Smooth muscle cell (in vitro differentiated cells): ENCODE measurements at regions not wholly inside any gene's neighbourhood (a gene's known extent, or its start where the extent isn't known, plus 50 kb on each side); places are given as distances from the start of the nearest gene placed in this dataset.

ENCODE experiments used
- DNase-seq: peaks from one replicate; lab custom pipeline; 2025; ENCODE audit not compliant: unreplicated experiment; lab: John Stamatoyannopoulos, UW
- H2AFZ ChIP-seq: fragments of 200-600 bp; sonication (generic); 2 replicates; pipeline ENCODE4 v1.6.0; 2016; ENCODE audit warnings: antibody characterized with exemption, low read depth, mild to moderate bottlenecking
- H3F3A ChIP-seq: fragments of 200-600 bp; sonication (generic); 2 replicates; pipeline ENCODE4 v1.6.0; 2017; ENCODE audit warnings: antibody characterized with exemption, low read depth
- H3K27ac ChIP-seq: fragments of 200-600 bp; sonication (generic); 2 replicates; pipeline ENCODE4 v1.5.1; 2016; ENCODE audit warnings: low read depth, mild to moderate bottlenecking
- H3K27me3 ChIP-seq: fragments of 200-600 bp; sonication (generic); 2 replicates; pipeline ENCODE4 v1.6.1; 2016; ENCODE audit warnings: low read depth, mild to moderate bottlenecking
- H3K36me3 ChIP-seq: fragments of 200-600 bp; sonication (generic); 2 replicates; pipeline ENCODE4 v1.5.1; 2016; ENCODE audit warnings: low read depth
- H3K4me1 ChIP-seq: fragments of 200-600 bp; sonication (generic); 2 replicates; pipeline ENCODE4 v1.5.1; 2016; ENCODE audit warnings: low read depth
- H3K4me2 ChIP-seq: fragments of 200-600 bp; sonication (generic); 2 replicates; pipeline ENCODE4 v1.6.0; 2016; ENCODE audit warnings: mild to moderate bottlenecking
- H3K4me3 ChIP-seq: fragments of 200-600 bp; sonication (generic); 2 replicates; pipeline ENCODE4 v1.5.1; 2016; ENCODE audit warnings: mild to moderate bottlenecking
- H3K79me2 ChIP-seq: fragments of 200-600 bp; sonication (generic); 2 replicates; pipeline ENCODE4 v1.6.0; 2016; ENCODE audit warnings: low read depth, mild to moderate bottlenecking
- H3K9ac ChIP-seq: fragments of 200-600 bp; sonication (generic); 2 replicates; pipeline ENCODE4 v1.6.0; 2016; ENCODE audit warnings: low read depth
- H3K9me3 ChIP-seq: fragments of 200-600 bp; sonication (generic); replicated peaks from 2 replicates; pipeline ENCODE4 v1.5.1; 2016; ENCODE audit warnings: low read depth
- H4K20me1 ChIP-seq: fragments of 200-600 bp; sonication (generic); 2 replicates; pipeline ENCODE4 v1.6.0; 2016; ENCODE audit warnings: low read depth
- CTCF ChIP-seq: fragments of 200-600 bp; sonication (generic); IDR thresholded peaks from 2 replicates; pipeline ENCODE4 v1.5.1; 2017; ENCODE audit warnings: borderline replicate concordance, mild to moderate bottlenecking, antibody characterized with exemption; ENCODE audit not compliant: insufficient read depth, poor library complexity, severe bottlenecking
- WGBS: methylation state at CpG from one replicate; pipeline ENCODE4 v1.1.7; 2016; ENCODE audit warnings: low lambda C conversion rate; 5-methylcytosine and 5-hydroxymethylcytosine counted together

- H3K4me1 ChIP-seq = no peaks in the 10 kb centered on the region
- H4K20me1 ChIP-seq = no peaks in the 10 kb centered on the region
- no peak overlapping the region for H3K27ac ChIP-seq
- no peak overlapping the region for H3K9ac ChIP-seq
- H3K36me3 ChIP-seq = no peaks in the 10 kb centered on the region
- no peak overlapping the region for H3K4me2 ChIP-seq
- no peaks in the 10 kb centered on the region for H3K9me3 ChIP-seq
- H3K27me3 ChIP-seq = no peaks in the 10 kb centered on the region
- no peaks in the 10 kb centered on the region for H3F3A ChIP-seq
- WGBS = 88% methylated on average over 5 of the region's 5 CpGs
- H3K79me2 ChIP-seq = no peaks in the 10 kb centered on the region
- H2AFZ ChIP-seq = no peak overlapping the region
- no peak for DNase-seq
- TF ChIP-seq CTCF = no peak
- H3K4me3 ChIP-seq = no peak overlapping the region
Observed at GRCh38 chr15:87401973-87402372, 854.6 kb downstream of the NTRK3 start.

GRCh38 chr15:87394676-87395075, 861.9 kb downstream of the NTRK3 start:
- H3K9ac ChIP-seq = no peak overlapping the region
- TF ChIP-seq CTCF = no peak
- no peaks in the 10 kb centered on the region for H3K27me3 ChIP-seq
- H3K79me2 ChIP-seq = no peaks in the 10 kb centered on the region
- H4K20me1 ChIP-seq = no peaks in the 10 kb centered on the region
- H2AFZ ChIP-seq = no peak overlapping the region
- no peak for DNase-seq
- no peak overlapping the region for H3K4me2 ChIP-seq
- no peak overlapping the region for H3K27ac ChIP-seq
- H3K36me3 ChIP-seq = no peaks in the 10 kb centered on the region
- 82% methylated on average over 3 of the region's 3 CpGs for WGBS
- H3K9me3 ChIP-seq = no peaks in the 10 kb centered on the region
- no peaks in the 10 kb centered on the region for H3F3A ChIP-seq
- no peak overlapping the region for H3K4me3 ChIP-seq
- H3K4me1 ChIP-seq = no peaks in the 10 kb centered on the region

- Histone ChIP-seq H3K27me3 (no peaks in the 10 kb centered on the region), H3K4me1 (no peaks in the 10 kb centered on the region), H3K4me3 (no peak overlapping the region), H3K9me3 (no peaks in the 10 kb centered on the region), H3F3A (no peaks in the 10 kb centered on the region), H4K20me1 (no peaks in the 10 kb centered on the region), H3K79me2 (no peaks in the 10 kb centered on the region), H3K36me3 (no peaks in the 10 kb centered on the region), H3K4me2 (no peak overlapping the region), H3K27ac (no peak overlapping the region), H2AFZ (no peak overlapping the region), H3K9ac (no peak overlapping the region)
- WGBS = 57% methylated on average over 2 of the region's 2 CpGs
- no peak for TF ChIP-seq CTCF
- no peak for DNase-seq
Observed at GRCh38 chr15:87387766-87388165, 868.8 kb downstream of the NTRK3 start.

- no peak for DNase-seq
- H3F3A ChIP-seq = no peaks in the 10 kb centered on the region
- H3K27me3 ChIP-seq = no peaks in the 10 kb centered on the region
- H3K4me1 ChIP-seq = no peaks in the 10 kb centered on the region
- no peaks in the 10 kb centered on the region for H4K20me1 ChIP-seq
- no peak for TF ChIP-seq CTCF
- no peaks in the 10 kb centered on the region for H3K36me3 ChIP-seq
- H3K79me2 ChIP-seq = no peaks in the 10 kb centered on the region
- H3K27ac ChIP-seq = no peak overlapping the region
- H3K4me2 ChIP-seq = no peak overlapping the region
- H3K9ac ChIP-seq = no peak overlapping the region
- no peaks in the 10 kb centered on the region for H3K9me3 ChIP-seq
- 79% methylated on average over 3 of the region's 3 CpGs for WGBS
- H2AFZ ChIP-seq = no peak overlapping the region
- no peak overlapping the region for H3K4me3 ChIP-seq
Observed at GRCh38 chr15:87374339-87374738, 882.2 kb downstream of the NTRK3 start.
